CD4-positive, alpha-beta T cell (primary cell): ENCODE measurements at regions not wholly inside any gene's neighbourhood (a gene's known extent, or its start where the extent isn't known, plus 50 kb on each side); places are given as distances from the start of the nearest gene placed in this dataset.

Experiments
- ATAC-seq: fragments of 200-7000 bp; cut with Tn5 transposase; one replicate; pipeline ENCODE4 v1.10.0; 2022; ENCODE audit warnings: mild to moderate bottlenecking; ENCODE audit not compliant: poor library complexity
- CTCF ChIA-PET: fragments of 350-600 bp; sonication (Branson Sonifier 250); formaldehyde crosslinking; loops from one replicate; lab custom pipeline; 2021; ENCODE audit warnings: antibody characterized with exemption, inconsistent platforms; lab: Charles Lee
- POLR2A ChIA-PET: fragments of 350-600 bp; sonication (Branson Sonifier 250); formaldehyde crosslinking; loops from one replicate; lab custom pipeline; 2021; ENCODE audit warnings: antibody characterized with exemption, inconsistent platforms; lab: Charles Lee
- DNase-seq, 14 experiments: peaks; one replicate each; pipeline ENCODE4 v3.0.0-alpha.2; 2013 to 2020; ENCODE audit warnings: mixed read lengths in 2 of 14
- H3K27ac ChIP-seq, 2 donors: one replicate each; pipeline versions ENCODE4 v1.5.1 to v1.7.0; 2013; ENCODE audit warnings: low read length in 2 of 2, low read depth in 1 of 2, mild to moderate bottlenecking in 1 of 2
- H3K27me3 ChIP-seq, 2 experiments: 1 replicate in 1 of 2; 2 replicates in 1 of 2; pipeline versions ENCODE4 v1.6.1 to v1.7.0; 2013; ENCODE audit warnings: low read length in 2 of 2, control low read depth in 1 of 2, mild to moderate bottlenecking in 1 of 2, moderate library complexity in 1 of 2; ENCODE audit not compliant: insufficient read depth in 2 of 2, control insufficient read depth in 1 of 2
- H3K36me3 ChIP-seq: one replicate; pipeline ENCODE4 v1.6.1; 2013; ENCODE audit warnings: low read length, control low read depth; ENCODE audit not compliant: insufficient read depth
- H3K4me1 ChIP-seq: one replicate; pipeline ENCODE4 v1.6.1; 2013; ENCODE audit warnings: low read length, control low read depth; ENCODE audit not compliant: insufficient read depth
- H3K4me3 ChIP-seq: one replicate; pipeline ENCODE4 v1.5.1; 2013; ENCODE audit warnings: mild to moderate bottlenecking, low read length, moderate library complexity
- H3K9me3 ChIP-seq, 2 experiments: 1 replicate in 1 of 2; 2 replicates in 1 of 2; pipeline versions ENCODE4 v1.6.1 to v1.7.0; 2013; ENCODE audit warnings: low read length in 2 of 2, mild to moderate bottlenecking in 2 of 2, control low read depth in 1 of 2, moderate library complexity in 1 of 2; ENCODE audit not compliant: control insufficient read depth in 1 of 2, insufficient read depth in 1 of 2
- H3K27ac Mint-ChIP-seq: one replicate; pipeline ENCODE4 v1.8.0; 2020; ENCODE audit warnings: mixed read lengths
- H3K27me3 Mint-ChIP-seq: one replicate; pipeline ENCODE4 v1.8.0; 2021; ENCODE audit warnings: mixed read lengths
- H3K36me3 Mint-ChIP-seq: one replicate; pipeline ENCODE4 v1.8.0; 2021; ENCODE audit warnings: low read depth, mixed read lengths
- H3K4me1 Mint-ChIP-seq: one replicate; pipeline ENCODE4 v1.8.0; 2021; ENCODE audit warnings: low read depth, mixed read lengths
- H3K4me3 Mint-ChIP-seq: one replicate; pipeline ENCODE4 v1.8.0; 2020; ENCODE audit warnings: mild to moderate bottlenecking, mixed read lengths
- H3K9me3 Mint-ChIP-seq: one replicate; pipeline ENCODE4 v1.8.0; 2020; ENCODE audit warnings: mixed read lengths
- CTCF ChIP-seq: fragments of 200-600 bp; IDR thresholded peaks from one replicate; pipeline ENCODE4 v1.8.0; 2022; ENCODE audit warnings: antibody characterized with exemption, mild to moderate bottlenecking
- intact Hi-C, 2 experiments: fragments of 100-400 bp; cut with DNase I in 1 of 2; cut with micrococcal nuclease in 1 of 2; formaldehyde crosslinking; loops; one replicate each; pipeline versions ENCODE4 v1.15.1 to v1.9.0; 2023 to 2025; cut with DNase I, micrococcal nuclease

GRCh38 chr6:71579902-71580301 lies 291.3 kb downstream of the OGFRL1 start:
- DNase-seq (no peak), ATAC-seq (no peak)
- no peaks in the 10 kb centered on the region for H3K36me3 Mint-ChIP-seq
- H3K4me1 Mint-ChIP-seq, result no peaks in the 10 kb centered on the region
- Histone ChIP-seq H3K4me3 (no peak overlapping the region), H3K27ac (no peak overlapping the region), H3K9me3 (peaks cover 0 to 9% of the 10 kb centered on the region in 2 experiments), H3K27me3 (no peaks in the 10 kb centered on the region), H3K36me3 (no peaks in the 10 kb centered on the region), H3K4me1 (no peaks in the 10 kb centered on the region)
- no peaks in the 10 kb centered on the region for H3K27me3 Mint-ChIP-seq
- no peaks in the 10 kb centered on the region for H3K9me3 Mint-ChIP-seq
- POLR2A ChIA-PET, result no interaction called here
- intact Hi-C loops, result no loop called here
- H3K4me3 Mint-ChIP-seq, result no peak overlapping the region
- no peak for TF ChIP-seq CTCF
- CTCF ChIA-PET, result no interaction called here
- no peak overlapping the region for H3K27ac Mint-ChIP-seq

GRCh38 chr6:71582820-71583219 lies 294.2 kb downstream of the OGFRL1 start:
- ChIA-PET CTCF (no interaction called here), POLR2A (no interaction called here)
- H3K9me3 ChIP-seq, result peaks cover 0 to 18% of the 10 kb centered on the region in 2 experiments
- no peak overlapping the region for H3K4me3 ChIP-seq
- DNase-seq (no peak), ATAC-seq (no peak)
- Mint-ChIP-seq H3K4me3 (no peak overlapping the region), H3K27ac (no peak overlapping the region), H3K9me3 (no peaks in the 10 kb centered on the region), H3K36me3 (no peaks in the 10 kb centered on the region), H3K27me3 (no peaks in the 10 kb centered on the region), H3K4me1 (no peaks in the 10 kb centered on the region)
- no peaks in the 10 kb centered on the region for H3K36me3 ChIP-seq
- intact Hi-C loops, result no loop called here
- no peak overlapping the region for H3K27ac ChIP-seq
- no peaks in the 10 kb centered on the region for H3K4me1 ChIP-seq
- no peaks in the 10 kb centered on the region for H3K27me3 ChIP-seq
- no peak for TF ChIP-seq CTCF

GRCh38 chr6:71584712-71585436 lies 296.3 kb downstream of the OGFRL1 start:
- H3K27me3 ChIP-seq, result no peaks in the 10 kb centered on the region

More at GRCh38 chr6:71584712-71585436, 296.3 kb downstream of the OGFRL1 start:
- Mint-ChIP-seq H3K27ac (no peak overlapping the region), H3K36me3 (no peaks in the 10 kb centered on the region), H3K27me3 (peaks cover 3% of the 10 kb centered on the region), H3K9me3 (peaks cover 2% of the 10 kb centered on the region), H3K4me3 (no peak overlapping the region), H3K4me1 (no peaks in the 10 kb centered on the region)
- Histone ChIP-seq H3K4me1 (no peaks in the 10 kb centered on the region), H3K27ac (no peak overlapping the region), H3K36me3 (no peaks in the 10 kb centered on the region), H3K4me3 (no peak overlapping the region), H3K9me3 (peaks cover 0 to 25% of the 10 kb centered on the region in 2 experiments)
- no peak for TF ChIP-seq CTCF
- ChIA-PET CTCF (no interaction called here), POLR2A (no interaction called here)
- ATAC-seq (no peak), DNase-seq (peak in 1 of 14 experiments; percentile 7)
- intact Hi-C loops, result no loop called here
